ENCODE measurements at regions not wholly inside any gene's neighbourhood (a gene's known extent, or its start where the extent isn't known, plus 50 kb on each side); places are given as distances from the start of the nearest gene placed in this dataset.

DNA sequence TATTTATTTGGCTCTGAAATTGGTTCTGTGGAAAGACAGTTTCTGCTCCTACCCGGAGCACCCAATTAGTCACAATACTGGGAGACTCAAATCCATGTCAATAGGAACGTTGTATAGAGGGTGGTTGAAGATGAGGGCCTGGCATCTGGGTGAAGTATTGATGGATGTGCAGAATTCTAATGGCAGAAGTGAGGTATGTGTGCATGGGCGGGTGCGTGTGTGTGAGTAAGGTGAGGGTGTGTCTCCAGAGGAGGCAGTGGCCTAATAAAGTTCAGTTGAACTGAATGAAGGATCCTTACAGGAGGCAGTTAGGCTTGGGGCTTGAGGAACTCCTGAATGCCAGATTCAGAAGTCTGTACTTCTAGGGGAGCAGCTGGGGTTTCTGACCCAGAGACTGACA is 71.8 kb upstream of the B3GAT1 start:
- Histone ChIP-seq H3K36me3 (no peaks in the 10 kb centered on the region), H3K4me1 (replicated peaks) (no peaks in the 10 kb centered on the region), H3K4me3 (no peak overlapping the region), H3K9me3 (no peaks in the 10 kb centered on the region), H3K27ac (no peak overlapping the region), H3K27me3 (replicated peaks; ENCODE audit: insufficient read depth) (no peaks in the 10 kb centered on the region)
- DNase-seq (ENCODE audit: low spot score), result no peak
- TF ChIP-seq, protein P1, sequence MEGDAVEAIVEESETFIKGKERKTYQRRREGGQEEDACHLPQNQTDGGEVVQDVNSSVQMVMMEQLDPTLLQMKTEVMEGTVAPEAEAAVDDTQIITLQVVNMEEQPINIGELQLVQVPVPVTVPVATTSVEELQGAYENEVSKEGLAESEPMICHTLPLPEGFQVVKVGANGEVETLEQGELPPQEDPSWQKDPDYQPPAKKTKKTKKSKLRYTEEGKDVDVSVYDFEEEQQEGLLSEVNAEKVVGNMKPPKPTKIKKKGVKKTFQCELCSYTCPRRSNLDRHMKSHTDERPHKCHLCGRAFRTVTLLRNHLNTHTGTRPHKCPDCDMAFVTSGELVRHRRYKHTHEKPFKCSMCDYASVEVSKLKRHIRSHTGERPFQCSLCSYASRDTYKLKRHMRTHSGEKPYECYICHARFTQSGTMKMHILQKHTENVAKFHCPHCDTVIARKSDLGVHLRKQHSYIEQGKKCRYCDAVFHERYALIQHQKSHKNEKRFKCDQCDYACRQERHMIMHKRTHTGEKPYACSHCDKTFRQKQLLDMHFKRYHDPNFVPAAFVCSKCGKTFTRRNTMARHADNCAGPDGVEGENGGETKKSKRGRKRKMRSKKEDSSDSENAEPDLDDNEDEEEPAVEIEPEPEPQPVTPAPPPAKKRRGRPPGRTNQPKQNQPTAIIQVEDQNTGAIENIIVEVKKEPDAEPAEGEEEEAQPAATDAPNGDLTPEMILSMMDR (IDR thresholded peaks at IDR 0.05), result no peak
- no peak for TF ChIP-seq POLR2AphosphoS5 (IDR thresholded peaks at IDR 0.05)
- no peak for TF ChIP-seq POLR2A (IDR thresholded peaks at IDR 0.05)
- WGBS, result 71% methylated on average over 4 of the region's 4 CpGs
- intact Hi-C loops (cut with DNase I), result no loop called here

DNA sequence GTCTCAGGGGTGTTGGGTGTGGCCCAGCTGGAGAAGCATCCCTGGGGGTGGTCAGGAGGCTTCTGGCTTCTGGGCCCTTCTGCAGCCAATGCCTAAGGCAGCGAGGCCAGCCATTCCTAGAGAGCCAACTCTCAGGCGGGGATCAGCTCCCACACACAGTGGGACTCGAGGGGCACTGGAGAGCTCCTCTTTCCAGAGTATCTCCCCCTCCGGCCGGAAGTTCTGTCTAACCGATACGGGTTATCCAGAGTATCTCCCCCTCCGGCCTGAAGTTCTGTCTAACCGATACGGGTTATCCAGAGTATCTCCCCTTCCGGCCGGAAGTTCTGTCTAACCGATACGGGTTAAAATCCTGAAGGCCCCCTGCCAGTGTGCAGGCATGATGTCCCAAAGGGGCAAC is 71.2 kb upstream of the B3GAT1 start:
- Histone ChIP-seq H3K9me3 (no peaks in the 10 kb centered on the region), H3K27me3 (replicated peaks; ENCODE audit: insufficient read depth) (no peaks in the 10 kb centered on the region), H3K4me1 (replicated peaks) (no peaks in the 10 kb centered on the region), H3K27ac (no peak overlapping the region), H3K4me3 (no peak overlapping the region), H3K36me3 (no peaks in the 10 kb centered on the region)
- WGBS, result 91% methylated on average over 13 of the region's 14 CpGs
- intact Hi-C loops (cut with DNase I), result no loop called here
- no peak for DNase-seq (ENCODE audit: low spot score)
- TF ChIP-seq POLR2A (IDR thresholded peaks at IDR 0.05) (no peak), POLR2AphosphoS5 (IDR thresholded peaks at IDR 0.05) (no peak)
- TF ChIP-seq, protein P1 (IDR thresholded peaks at IDR 0.05), result no peak

DNA sequence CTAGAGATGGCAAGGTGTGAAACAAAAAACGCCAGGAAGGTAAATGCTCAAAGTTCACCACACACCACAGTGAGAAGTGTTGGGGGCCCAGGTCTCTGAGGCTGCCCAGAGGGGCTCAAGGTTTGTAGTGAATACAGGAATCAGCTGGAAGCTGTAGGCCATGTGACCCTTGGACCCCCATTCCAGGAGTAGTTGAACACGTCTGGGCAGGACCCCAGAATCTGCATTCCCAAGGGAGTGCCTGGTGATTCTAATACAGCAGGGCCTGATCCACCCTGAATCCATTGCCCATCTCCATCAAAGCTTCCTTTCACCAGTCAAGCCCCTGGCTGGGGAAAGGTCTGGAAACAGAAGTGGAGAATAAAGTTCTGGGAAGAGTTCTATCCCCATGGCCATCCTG is 70.8 kb upstream of the B3GAT1 start:
- Histone ChIP-seq H3K27me3 (replicated peaks; ENCODE audit: insufficient read depth) (no peaks in the 10 kb centered on the region), H3K9me3 (no peaks in the 10 kb centered on the region), H3K4me3 (no peak overlapping the region), H3K27ac (no peak overlapping the region), H3K4me1 (replicated peaks) (no peaks in the 10 kb centered on the region), H3K36me3 (no peaks in the 10 kb centered on the region)
- no peak for DNase-seq (ENCODE audit: low spot score)
- WGBS, result 86% methylated on average over 2 of the region's 2 CpGs
- intact Hi-C loops (cut with DNase I), result no loop called here
- TF ChIP-seq, protein P1 (IDR thresholded peaks at IDR 0.05), result no peak
- TF ChIP-seq POLR2A (IDR thresholded peaks at IDR 0.05) (no peak), POLR2AphosphoS5 (IDR thresholded peaks at IDR 0.05) (no peak)

GRCh38 chr11:134481933-134482527 is 70.0 kb upstream of the B3GAT1 start:
- Histone ChIP-seq H3K36me3 (no peaks in the 10 kb centered on the region), H3K9me3 (no peaks in the 10 kb centered on the region), H3K4me1 (replicated peaks) (no peaks in the 10 kb centered on the region), H3K4me3 (no peak overlapping the region), H3K27me3 (replicated peaks; ENCODE audit: insufficient read depth) (peaks cover 2% of the 10 kb centered on the region), H3K27ac (no peak overlapping the region)
- no peak for DNase-seq (ENCODE audit: low spot score)
- intact Hi-C loops (cut with DNase I), result no loop called here
- no peak for TF ChIP-seq POLR2A (IDR thresholded peaks at IDR 0.05)
- no peak for TF ChIP-seq POLR2AphosphoS5 (IDR thresholded peaks at IDR 0.05)
- TF ChIP-seq, protein P1 (IDR thresholded peaks at IDR 0.05), result no peak
- WGBS, result 49% methylated on average over 4 of the region's 4 CpGs

DNA sequence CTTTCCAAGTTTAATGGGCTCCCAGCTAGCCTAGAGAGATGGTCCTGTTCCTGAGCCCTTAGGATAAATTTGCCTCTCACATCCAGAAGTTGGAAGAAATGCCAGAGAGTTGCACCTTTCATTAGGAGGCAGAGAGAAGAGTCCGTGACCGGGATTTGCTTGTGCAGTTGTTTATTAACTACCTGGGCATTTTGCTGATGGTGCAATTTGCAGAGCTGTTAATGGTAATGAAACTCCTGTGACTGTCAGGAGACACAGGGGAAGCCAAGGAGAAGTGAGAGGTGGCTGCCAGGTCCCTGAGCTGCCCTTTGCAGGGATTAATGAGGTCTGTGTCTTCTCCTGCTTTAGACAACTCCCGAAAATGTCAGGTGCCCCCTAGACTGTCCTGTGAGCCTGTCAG is 69.1 kb upstream of the B3GAT1 start:
- no peak for TF ChIP-seq POLR2A (IDR thresholded peaks at IDR 0.05)
- TF ChIP-seq, protein P1 (IDR thresholded peaks at IDR 0.05), result no peak
- no peak for TF ChIP-seq POLR2AphosphoS5 (IDR thresholded peaks at IDR 0.05)
- H3K4me1 ChIP-seq (replicated peaks), result no peaks in the 10 kb centered on the region
- no peaks in the 10 kb centered on the region for H3K36me3 ChIP-seq
- H3K27ac ChIP-seq, result no peak overlapping the region
- WGBS, result 57% methylated on average over 3 of the region's 3 CpGs
- no peak for DNase-seq (ENCODE audit: low spot score)
- H3K9me3 ChIP-seq, result no peaks in the 10 kb centered on the region
- H3K27me3 ChIP-seq (replicated peaks; ENCODE audit: insufficient read depth), result peaks cover 3% of the 10 kb centered on the region
- intact Hi-C loops (cut with DNase I), result no loop called here
- no peak overlapping the region for H3K4me3 ChIP-seq

Measured in prostate gland (tissue), 2 donors.